Mucosa of descending colon (tissue), 3 donors: ENCODE measurements at regions not wholly inside any gene's neighbourhood (a gene's known extent, or its start where the extent isn't known, plus 50 kb on each side); places are given as distances from the start of the nearest gene placed in this dataset.

ENCODE experiments used
- ATAC-seq: fragments of 200-7000 bp; cut with Tn5 transposase; one replicate; pipeline ENCODE4 v1.9.1; 2020; ENCODE audit warnings: mild to moderate bottlenecking, moderate library complexity
- DNase-seq, 3 donors: peaks; one replicate each; pipeline ENCODE4 v3.0.0-alpha.2; 2020
- H3K36me3 ChIP-seq: fragments of 200-600 bp; one replicate; pipeline ENCODE4 v1.8.0; 2021; ENCODE audit warnings: low read depth, mild to moderate bottlenecking
- H3K4me1 ChIP-seq: fragments of 200-600 bp; one replicate; pipeline ENCODE4 v1.8.0; 2021; ENCODE audit warnings: low read depth, mild to moderate bottlenecking
- H3K4me3 ChIP-seq: fragments of 200-600 bp; one replicate; pipeline ENCODE4 v1.8.0; 2021; ENCODE audit warnings: mild to moderate bottlenecking
- H3K9me3 ChIP-seq: fragments of 200-600 bp; one replicate; pipeline ENCODE4 v1.8.0; 2021; ENCODE audit warnings: mild to moderate bottlenecking
- intact Hi-C, 2 donors: fragments of 100-400 bp; cut with DNase I in 1 of 2; cut with micrococcal nuclease in 1 of 2; formaldehyde crosslinking; loops; one replicate each; pipeline versions ENCODE4 v1.11.0 to v1.11.1; 2022; cut with DNase I, micrococcal nuclease
- TF ChIP-seq, protein P1 (sequence below): fragments of 200-600 bp; IDR thresholded peaks from one replicate; pipeline ENCODE4 v1.8.0; 2022; ENCODE audit warnings: antibody characterized with exemption, mild to moderate bottlenecking
- donor health status: DM: no; HTN: no; CAD: no; lungs with moderate emphysema.
- donor health status: DM: no; HTN: no; CAD: no.
- donor health status: DM: no; HTN: yes; CAD: no.

GRCh38 chr11:28860893-28861292 lies 752.7 kb downstream of the METTL15 start:
- intact Hi-C loops: no loop called here
- no peak for DNase-seq

DNA sequence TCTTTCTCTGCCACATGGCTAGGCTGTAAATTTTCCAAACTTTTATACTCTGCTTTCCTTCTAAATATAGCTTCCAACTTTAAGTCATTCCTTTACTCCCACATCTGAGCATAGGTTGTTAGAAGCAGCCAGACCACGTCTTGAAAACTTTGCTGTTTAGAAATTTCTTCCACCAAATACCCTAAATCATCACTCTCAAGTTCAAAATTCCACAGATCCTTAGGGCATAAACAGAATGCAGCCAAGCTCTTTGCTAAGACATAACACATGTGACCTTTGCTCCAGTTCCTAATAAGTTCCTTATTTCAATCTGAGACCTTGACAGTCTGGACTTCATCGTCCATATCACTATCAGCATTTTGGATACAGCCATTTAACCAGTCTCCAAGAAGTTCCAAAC lies 749.9 kb downstream of the METTL15 start:
- Histone ChIP-seq H3K36me3 (no peaks in the 10 kb centered on the region), H3K4me3 (no peak overlapping the region), H3K4me1 (no peaks in the 10 kb centered on the region), H3K9me3 (peaks cover 11% of the 10 kb centered on the region)
- DNase-seq (no peak), ATAC-seq (no peak)
- TF ChIP-seq, protein P1, sequence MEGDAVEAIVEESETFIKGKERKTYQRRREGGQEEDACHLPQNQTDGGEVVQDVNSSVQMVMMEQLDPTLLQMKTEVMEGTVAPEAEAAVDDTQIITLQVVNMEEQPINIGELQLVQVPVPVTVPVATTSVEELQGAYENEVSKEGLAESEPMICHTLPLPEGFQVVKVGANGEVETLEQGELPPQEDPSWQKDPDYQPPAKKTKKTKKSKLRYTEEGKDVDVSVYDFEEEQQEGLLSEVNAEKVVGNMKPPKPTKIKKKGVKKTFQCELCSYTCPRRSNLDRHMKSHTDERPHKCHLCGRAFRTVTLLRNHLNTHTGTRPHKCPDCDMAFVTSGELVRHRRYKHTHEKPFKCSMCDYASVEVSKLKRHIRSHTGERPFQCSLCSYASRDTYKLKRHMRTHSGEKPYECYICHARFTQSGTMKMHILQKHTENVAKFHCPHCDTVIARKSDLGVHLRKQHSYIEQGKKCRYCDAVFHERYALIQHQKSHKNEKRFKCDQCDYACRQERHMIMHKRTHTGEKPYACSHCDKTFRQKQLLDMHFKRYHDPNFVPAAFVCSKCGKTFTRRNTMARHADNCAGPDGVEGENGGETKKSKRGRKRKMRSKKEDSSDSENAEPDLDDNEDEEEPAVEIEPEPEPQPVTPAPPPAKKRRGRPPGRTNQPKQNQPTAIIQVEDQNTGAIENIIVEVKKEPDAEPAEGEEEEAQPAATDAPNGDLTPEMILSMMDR: no peak
- intact Hi-C loops: no loop called here

More at GRCh38 chr11:28860893-28861292, 752.7 kb downstream of the METTL15 start:
- H3K4me1 ChIP-seq: no peaks in the 10 kb centered on the region
- no peak overlapping the region for H3K4me3 ChIP-seq
- peaks cover 11% of the 10 kb centered on the region for H3K9me3 ChIP-seq
- TF ChIP-seq, protein P1: no peak
- H3K36me3 ChIP-seq: no peaks in the 10 kb centered on the region
- ATAC-seq: no peak

DNA sequence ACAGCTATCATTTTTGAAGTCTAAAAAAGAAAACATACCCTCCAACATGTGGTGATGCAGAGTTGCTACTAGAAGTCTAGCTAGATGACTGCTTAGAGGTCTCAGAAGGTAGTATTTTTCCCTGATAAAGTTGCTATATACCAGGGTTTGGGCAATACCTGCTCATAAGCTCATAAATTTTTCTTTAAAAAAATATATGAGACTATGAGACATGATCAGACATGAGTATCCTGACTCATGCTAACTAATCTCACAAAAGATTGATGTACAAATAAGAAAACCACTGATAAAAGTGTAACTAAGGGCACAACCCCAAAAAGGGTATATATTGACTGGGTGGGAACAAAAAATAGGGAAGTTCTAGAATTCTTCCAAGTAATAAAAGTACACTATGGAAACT lies 740.9 kb downstream of the METTL15 start:
- Histone ChIP-seq H3K4me1 (no peaks in the 10 kb centered on the region), H3K4me3 (no peak overlapping the region), H3K9me3 (no peaks in the 10 kb centered on the region), H3K36me3 (no peaks in the 10 kb centered on the region)
- DNase-seq (no peak), ATAC-seq (no peak)
- intact Hi-C loops: no loop called here
- TF ChIP-seq, protein P1: no peak

- TF ChIP-seq, protein P1: no peak
These were observed 734.5 kb downstream of the METTL15 start for GRCh38 chr11:28842716-28843115.

GRCh38 chr11:28838741-28839140 lies 730.6 kb downstream of the METTL15 start:
- DNase-seq (no peak), ATAC-seq (no peak)
- TF ChIP-seq, protein P1: no peak
- intact Hi-C loops: no loop called here
- Histone ChIP-seq H3K9me3 (no peaks in the 10 kb centered on the region), H3K36me3 (no peaks in the 10 kb centered on the region), H3K4me3 (no peak overlapping the region), H3K4me1 (no peaks in the 10 kb centered on the region)

More at GRCh38 chr11:28842716-28843115, 734.5 kb downstream of the METTL15 start:
- DNase-seq: no peak
- no peak for ATAC-seq
- Histone ChIP-seq H3K4me1 (no peaks in the 10 kb centered on the region), H3K9me3 (no peaks in the 10 kb centered on the region), H3K36me3 (no peaks in the 10 kb centered on the region), H3K4me3 (no peak overlapping the region)
- intact Hi-C loops: no loop called here

GRCh38 chr11:28837599-28837998 lies 729.4 kb downstream of the METTL15 start:
- Histone ChIP-seq H3K4me3 (no peak overlapping the region), H3K36me3 (no peaks in the 10 kb centered on the region), H3K9me3 (no peaks in the 10 kb centered on the region), H3K4me1 (no peaks in the 10 kb centered on the region)
- no peak for ATAC-seq
- intact Hi-C loops: no loop called here
- no peak for DNase-seq
- TF ChIP-seq, protein P1: no peak
